22Rv1 (cell line): ENCODE measurements at regions not wholly inside any gene's neighbourhood (a gene's known extent, or its start where the extent isn't known, plus 50 kb on each side); places are given as distances from the start of the nearest gene placed in this dataset.
"Not testable (repeated sequence)": the region's sequence is repeated elsewhere in the genome, so short reads cannot be mapped to it uniquely, and the experiment has no call there.

Source experiments
- ZFX ChIP-seq: fragments of 450-650 bp; IDR thresholded peaks from 2 replicates; pipeline ENCODE4 v1.6.1; 2017; ENCODE audit warnings: antibody characterized with exemption, borderline replicate concordance
- TF ChIP-seq, protein P1 (sequence below): fragments of 450-650 bp; IDR thresholded peaks from 2 replicates; pipeline ENCODE4 v1.5.1; 2017; ENCODE audit warnings: mild to moderate bottlenecking

DNA sequence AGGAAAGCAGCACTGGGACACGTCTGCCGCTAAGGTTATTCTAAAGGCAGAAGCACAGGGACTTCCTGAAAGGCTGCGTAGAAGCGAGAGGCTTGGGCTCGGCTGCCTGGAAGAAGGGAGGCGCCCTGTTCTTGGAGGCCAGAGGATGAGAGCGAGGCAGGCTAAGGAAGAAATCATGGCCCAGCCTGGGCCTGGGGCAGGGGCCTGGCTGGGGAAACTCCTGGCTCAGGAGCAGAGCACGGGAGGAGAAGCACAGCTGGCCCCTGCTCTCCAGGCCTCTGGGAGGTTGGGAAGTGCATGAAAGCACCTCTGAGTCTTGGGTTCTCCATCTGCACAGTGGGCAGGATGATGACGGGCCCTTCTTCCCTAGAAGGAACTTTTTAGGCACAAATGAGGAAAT is 66.0 kb upstream of the SFSWAP start:
- TF ChIP-seq, protein P1, sequence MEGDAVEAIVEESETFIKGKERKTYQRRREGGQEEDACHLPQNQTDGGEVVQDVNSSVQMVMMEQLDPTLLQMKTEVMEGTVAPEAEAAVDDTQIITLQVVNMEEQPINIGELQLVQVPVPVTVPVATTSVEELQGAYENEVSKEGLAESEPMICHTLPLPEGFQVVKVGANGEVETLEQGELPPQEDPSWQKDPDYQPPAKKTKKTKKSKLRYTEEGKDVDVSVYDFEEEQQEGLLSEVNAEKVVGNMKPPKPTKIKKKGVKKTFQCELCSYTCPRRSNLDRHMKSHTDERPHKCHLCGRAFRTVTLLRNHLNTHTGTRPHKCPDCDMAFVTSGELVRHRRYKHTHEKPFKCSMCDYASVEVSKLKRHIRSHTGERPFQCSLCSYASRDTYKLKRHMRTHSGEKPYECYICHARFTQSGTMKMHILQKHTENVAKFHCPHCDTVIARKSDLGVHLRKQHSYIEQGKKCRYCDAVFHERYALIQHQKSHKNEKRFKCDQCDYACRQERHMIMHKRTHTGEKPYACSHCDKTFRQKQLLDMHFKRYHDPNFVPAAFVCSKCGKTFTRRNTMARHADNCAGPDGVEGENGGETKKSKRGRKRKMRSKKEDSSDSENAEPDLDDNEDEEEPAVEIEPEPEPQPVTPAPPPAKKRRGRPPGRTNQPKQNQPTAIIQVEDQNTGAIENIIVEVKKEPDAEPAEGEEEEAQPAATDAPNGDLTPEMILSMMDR: not testable (repeated sequence)
- not testable (repeated sequence) for TF ChIP-seq ZFX
